ENCODE measurements at regions not wholly inside any gene's neighbourhood (a gene's known extent, or its start where the extent isn't known, plus 50 kb on each side); places are given as distances from the start of the nearest gene placed in this dataset.

DNA sequence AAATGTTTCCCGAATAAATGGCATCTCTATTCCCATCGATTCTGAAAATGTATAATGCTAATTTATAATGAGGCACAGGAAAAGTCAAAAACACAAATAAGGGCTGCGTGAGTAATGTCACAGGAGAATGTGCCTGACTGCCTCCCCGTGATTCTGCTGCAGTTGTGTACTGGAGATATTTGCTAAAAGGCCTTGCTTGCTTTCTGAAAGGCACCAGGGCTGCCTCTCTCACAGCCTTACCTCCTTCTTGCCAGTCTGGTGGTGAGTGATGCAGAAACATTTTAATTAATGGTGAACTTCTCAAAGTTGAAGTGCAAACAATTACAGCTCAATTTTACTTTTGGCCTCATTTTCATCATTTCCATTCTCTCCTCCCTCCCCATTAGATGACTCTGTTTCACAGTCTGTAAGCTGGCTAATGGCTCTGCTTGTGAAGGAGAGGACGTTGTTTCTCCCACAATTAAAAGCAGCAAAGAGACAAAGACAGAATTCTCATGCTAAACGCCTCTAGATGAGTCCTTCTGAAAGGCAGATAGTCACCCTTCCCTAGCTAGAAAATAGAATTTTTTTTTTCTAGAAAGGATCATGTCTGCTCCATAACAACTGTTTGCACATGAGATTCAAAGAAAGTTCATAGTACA lies 377.6 kb downstream of the MDFIC start:
- intact Hi-C loops (cut with micrococcal nuclease), result no loop called here
- DNase-seq, result no peak
- TF ChIP-seq, protein P1, sequence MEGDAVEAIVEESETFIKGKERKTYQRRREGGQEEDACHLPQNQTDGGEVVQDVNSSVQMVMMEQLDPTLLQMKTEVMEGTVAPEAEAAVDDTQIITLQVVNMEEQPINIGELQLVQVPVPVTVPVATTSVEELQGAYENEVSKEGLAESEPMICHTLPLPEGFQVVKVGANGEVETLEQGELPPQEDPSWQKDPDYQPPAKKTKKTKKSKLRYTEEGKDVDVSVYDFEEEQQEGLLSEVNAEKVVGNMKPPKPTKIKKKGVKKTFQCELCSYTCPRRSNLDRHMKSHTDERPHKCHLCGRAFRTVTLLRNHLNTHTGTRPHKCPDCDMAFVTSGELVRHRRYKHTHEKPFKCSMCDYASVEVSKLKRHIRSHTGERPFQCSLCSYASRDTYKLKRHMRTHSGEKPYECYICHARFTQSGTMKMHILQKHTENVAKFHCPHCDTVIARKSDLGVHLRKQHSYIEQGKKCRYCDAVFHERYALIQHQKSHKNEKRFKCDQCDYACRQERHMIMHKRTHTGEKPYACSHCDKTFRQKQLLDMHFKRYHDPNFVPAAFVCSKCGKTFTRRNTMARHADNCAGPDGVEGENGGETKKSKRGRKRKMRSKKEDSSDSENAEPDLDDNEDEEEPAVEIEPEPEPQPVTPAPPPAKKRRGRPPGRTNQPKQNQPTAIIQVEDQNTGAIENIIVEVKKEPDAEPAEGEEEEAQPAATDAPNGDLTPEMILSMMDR (conservative IDR thresholded peaks at IDR 0.05; ENCODE audit: low read depth, low read length), result no peak
- TF ChIP-seq MAZ (IDR thresholded peaks at IDR 0.05; ENCODE audit: borderline replicate concordance, low read depth, low read length), result no peak
- no peak for TF ChIP-seq RCOR1 (IDR thresholded peaks at IDR 0.05; ENCODE audit: insufficient replicate concordance, low read length)
- no peak for TF ChIP-seq SMC3 (IDR thresholded peaks at IDR 0.05; ENCODE audit: low read depth, low read length)
- no peak for TF ChIP-seq BHLHE40 (IDR thresholded peaks at IDR 0.05; ENCODE audit: low read depth, low read length)
- TF ChIP-seq CHD1 (IDR thresholded peaks at IDR 0.05; ENCODE audit: low read depth, low read length), result no peak
- no peak for TF ChIP-seq RAD21 (IDR thresholded peaks at IDR 0.05; ENCODE audit: low read length)
- TF ChIP-seq POLR2A (IDR thresholded peaks at IDR 0.05; ENCODE audit: low read depth, low read length), result no peak
- TF ChIP-seq FOS (IDR thresholded peaks at IDR 0.05; ENCODE audit: low read depth, low read length), result no peak
- no peak for TF ChIP-seq NFE2L2 (IDR thresholded peaks at IDR 0.05; ENCODE audit: low read depth, low read length)
- TF ChIP-seq MXI1 (IDR thresholded peaks at IDR 0.05; ENCODE audit: borderline replicate concordance, low read depth, low read length), result no peak
- TF ChIP-seq, protein P2, sequence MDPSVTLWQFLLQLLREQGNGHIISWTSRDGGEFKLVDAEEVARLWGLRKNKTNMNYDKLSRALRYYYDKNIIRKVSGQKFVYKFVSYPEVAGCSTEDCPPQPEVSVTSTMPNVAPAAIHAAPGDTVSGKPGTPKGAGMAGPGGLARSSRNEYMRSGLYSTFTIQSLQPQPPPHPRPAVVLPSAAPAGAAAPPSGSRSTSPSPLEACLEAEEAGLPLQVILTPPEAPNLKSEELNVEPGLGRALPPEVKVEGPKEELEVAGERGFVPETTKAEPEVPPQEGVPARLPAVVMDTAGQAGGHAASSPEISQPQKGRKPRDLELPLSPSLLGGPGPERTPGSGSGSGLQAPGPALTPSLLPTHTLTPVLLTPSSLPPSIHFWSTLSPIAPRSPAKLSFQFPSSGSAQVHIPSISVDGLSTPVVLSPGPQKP (IDR thresholded peaks at IDR 0.05; ENCODE audit: borderline replicate concordance, low read depth, low read length), result no peak
- TF ChIP-seq CEBPB (IDR thresholded peaks at IDR 0.05; ENCODE audit: low read depth, low read length), result no peak
- no peak for TF ChIP-seq MAFK (IDR thresholded peaks at IDR 0.05; ENCODE audit: low read depth, low read length)
- no peak for TF ChIP-seq RFX5 (IDR thresholded peaks at IDR 0.05; ENCODE audit: low read depth, low read length)

More for the DNA sequence above, 377.6 kb downstream of the MDFIC start:
- POLR2A ChIA-PET (ENCODE audit: unreplicated experiment), result interaction anchor here (0.5 kb wide), 1 partner anchor 237 kb away, joined by 3 read pairs; no protein-coding TSS in a partner anchor
- peak; percentile 40 for ATAC-seq (ENCODE audit: low read depth)
- WGBS, 2 experiments (ENCODE audit: extremely low coverage in 2 of 2, insufficient read length in 1 of 2), result no CpG with 5 or more reads among the region's 6 CpGs
- H4K8ac ChIP-seq (ENCODE audit: low read depth in 2 of 2, low read length in 2 of 2), result peak overlapping the region; percentile 44 to 48; a peak in 3 of 4 replicates
- peak overlapping the region; percentile 96 for H3K18ac ChIP-seq (ENCODE audit: low read depth, low read length)
- no peaks in the 10 kb centered on the region for H3K36me3 ChIP-seq (ENCODE audit: control insufficient read depth, insufficient read depth, low read length)
- peak overlapping the region; percentile 40; the same call in 1 of the 3 replicates for H2BK15ac ChIP-seq (ENCODE audit: low read depth, low read length)
- H3K56ac ChIP-seq (ENCODE audit: extremely low read depth, insufficient read depth, low read length), result no peak overlapping the region; the same call in 1 of the 2 replicates
- no TSS peak for BruUV-seq (replicated peaks)
- in situ Hi-C loops (cut with MboI; ENCODE audit: low sequenced_read_pairs), result no loop called here
- H2BK120ac ChIP-seq (ENCODE audit: low read depth, low read length), result peak overlapping the region; percentile 67
- H4K20me1 ChIP-seq (ENCODE audit: insufficient read depth, low read length), result no peaks in the 10 kb centered on the region
- no peaks in the 10 kb centered on the region for H3K27me3 ChIP-seq (ENCODE audit: control insufficient read depth, insufficient read depth, low read length)
- H3K14ac ChIP-seq (replicated peaks; ENCODE audit: low read depth, low read length), result peak overlapping the region; percentile 89
- H3K4me3 ChIP-seq (ENCODE audit: insufficient read depth, low read depth, low read length), result no peak overlapping the region
- peak overlapping the region; percentile 41 for H2BK5ac ChIP-seq (ENCODE audit: low read depth, low read length, poor library complexity, severe bottlenecking)
- peak overlapping the region; percentile 57; the same call in 1 of the 2 replicates for H3K27ac ChIP-seq (ENCODE audit: insufficient read depth, low read length)
- H4K5ac ChIP-seq (ENCODE audit: low read depth, low read length), result peak overlapping the region; percentile 98
- CTCF ChIA-PET, result interaction anchor here (0.5 kb wide), 1 partner anchor 427 kb away, joined by 4 read pairs; no protein-coding TSS in a partner anchor
- H3K4me1 ChIP-seq (ENCODE audit: control insufficient read depth, insufficient read depth, low read length), result no peaks in the 10 kb centered on the region; the same call in 1 of the 2 replicates
- no peaks in the 10 kb centered on the region for H3K9me3 ChIP-seq (ENCODE audit: control insufficient read depth, insufficient read depth, low read length)
- peak overlapping the region; percentile 57; the same call in 1 of the 2 replicates for H3K23ac ChIP-seq (ENCODE audit: low read depth, low read length)
- H4K91ac ChIP-seq (ENCODE audit: insufficient read depth, low read depth, low read length), result peak overlapping the region; percentile 67
- dilution Hi-C loops (cut with HindIII; ENCODE audit: low sequenced_read_pairs, unreplicated experiment), result no loop called here
- no peak overlapping the region for H2AK9ac ChIP-seq (replicated peaks; ENCODE audit: low read depth, low read length, poor library complexity)
- no peak overlapping the region for H2AK5ac ChIP-seq (ENCODE audit: low read depth, low read length)
- no peaks in the 10 kb centered on the region; the same call in 1 of the 2 replicates for H3K9me1 ChIP-seq (ENCODE audit: insufficient read depth, low read length)
- H2BK20ac ChIP-seq (ENCODE audit: low read depth, low read length), result peak overlapping the region; percentile 58; the same call in 1 of the 2 replicates
- no peak overlapping the region for H3K4me2 ChIP-seq (ENCODE audit: low read depth, low read length)
- H3K79me1 ChIP-seq (ENCODE audit: low read depth in 1 of 2, low read length in 2 of 2), result no peaks in the 10 kb centered on the region
- peak overlapping the region; percentile 49 for H3K4ac ChIP-seq (ENCODE audit: low read depth, low read length)
- no peak overlapping the region for H3K9ac ChIP-seq (ENCODE audit: low read depth, low read length)
- peak overlapping the region; percentile 64 for H2AFZ ChIP-seq (replicated peaks; ENCODE audit: low read length, poor library complexity)
